K562 (cell line): ENCODE measurements at regions not wholly inside any gene's neighbourhood (a gene's known extent, or its start where the extent isn't known, plus 50 kb on each side); places are given as distances from the start of the nearest gene placed in this dataset.

Source experiments
- ATAC-seq: fragments of 200-7000 bp; cut with Tn5 transposase; 3 replicates; pipeline ENCODE4 v1.9.1; 2020; ENCODE audit warnings: moderate library complexity
- BruUV-seq: library from RNA; stranded (reverse); fragments of 400-500 nt; replicated peaks from 2 replicates; lab custom pipeline; 2021; lab: Mats Ljungman, UMichigan
- CTCF ChIA-PET: fragments of 300-600 bp; formaldehyde crosslinking; extraction: SDS; loops from one replicate; lab custom pipeline; 2021; ENCODE audit warnings: low intra/inter-chr PET ratio; lab: Yijun Ruan, JAX
- POLR2A ChIA-PET: fragments of 300-600, 350-650 bp; sonication (Branson Sonifier 250); formaldehyde crosslinking; extraction: SDS; loops from one replicate; lab custom pipeline; 2021; ENCODE audit warnings: antibody characterized with exemption, inconsistent platforms; lab: Yijun Ruan, JAX
- DNase-seq, 4 experiments: peaks; one replicate each; pipeline versions ENCODE4 v3.0.0 to v3.0.0-alpha.2; 2011 to 2018; ENCODE audit warnings: low spot score in 3 of 4, mixed read lengths in 3 of 4; ENCODE audit errors: extremely low read depth in 1 of 4
- FAIRE-seq: peaks from 2 replicates; lab custom pipeline; 2011; peaks lifted over from hg19 to GRCh38; lab: Jason Lieb, UNC
- H2AFZ ChIP-seq: 2 replicates; pipeline ENCODE4 v1.6.0; 2011; ENCODE audit warnings: low read depth, low read length, control low read depth, inconsistent platforms
- H3K27ac ChIP-seq: fragments of 200-600 bp; 3 replicates; pipeline ENCODE4 v1.8.0; 2011; ENCODE audit warnings: low read depth, mild to moderate bottlenecking, control low read depth, inconsistent platforms, low read length, moderate library complexity, mixed read lengths; ENCODE audit errors: extremely low read depth
- H3K27me3 ChIP-seq, 2 experiments: fragments of 300-600 bp in 1 of 2; 2 replicates in 1 of 2; 3 replicates in 1 of 2; pipeline versions ENCODE4 v1.6.0 to v1.8.0; 2011; ENCODE audit warnings: inconsistent platforms in 2 of 2, low read length in 2 of 2, mild to moderate bottlenecking in 1 of 2, mixed read lengths in 1 of 2, moderate library complexity in 1 of 2; ENCODE audit not compliant: control insufficient read depth in 2 of 2, insufficient read depth in 2 of 2
- H3K36me3 ChIP-seq: fragments of 300-600 bp; 3 replicates; pipeline ENCODE4 v1.8.0; 2011; ENCODE audit warnings: mild to moderate bottlenecking, low read length, inconsistent platforms; ENCODE audit not compliant: control insufficient read depth, insufficient read depth
- H3K4me1 ChIP-seq, 2 experiments: fragments of 200-600 bp in 1 of 2; replicated peaks in 1 of 2; 2 replicates in 1 of 2; 3 replicates in 1 of 2; pipeline versions ENCODE4 v1.5.1 to v1.8.0; 2011; ENCODE audit warnings: inconsistent platforms in 2 of 2, low read length in 2 of 2, mild to moderate bottlenecking in 1 of 2, mixed read lengths in 1 of 2, moderate library complexity in 1 of 2; ENCODE audit not compliant: control insufficient read depth in 2 of 2, insufficient read depth in 2 of 2
- H3K4me2 ChIP-seq: 2 replicates; pipeline ENCODE4 v1.6.1; 2011; ENCODE audit warnings: low read length, control low read depth, inconsistent platforms, mixed read lengths; ENCODE audit not compliant: insufficient read depth
- H3K4me3 ChIP-seq: fragments of 200-600 bp; sonication (generic), shearing (Covaris generic); 2 replicates; pipeline ENCODE4 v1.5.1; 2016; ENCODE audit warnings: control low read depth, inconsistent platforms
- H3K79me2 ChIP-seq: fragments of 200-600 bp; 3 replicates; pipeline ENCODE4 v1.8.0; 2011; ENCODE audit warnings: low read length, inconsistent platforms; ENCODE audit not compliant: control insufficient read depth, insufficient read depth
- H3K9ac ChIP-seq, 2 experiments: 2 replicates each; pipeline versions ENCODE4 v1.6.0 to v1.6.1; 2011; ENCODE audit warnings: low read depth in 2 of 2, low read length in 2 of 2, control low read depth in 1 of 2, inconsistent platforms in 1 of 2, mild to moderate bottlenecking in 1 of 2, mixed read lengths in 1 of 2; ENCODE audit not compliant: insufficient read depth in 1 of 2
- H3K9me1 ChIP-seq: one replicate; pipeline ENCODE4 v1.6.0; 2011; ENCODE audit warnings: inconsistent platforms, mild to moderate bottlenecking, low read length, moderate library complexity; ENCODE audit not compliant: control insufficient read depth, insufficient read depth
- H3K9me3 ChIP-seq: replicated peaks from 2 replicates; pipeline ENCODE4 v1.5.1; 2011; ENCODE audit warnings: low read depth, low read length, inconsistent platforms; ENCODE audit not compliant: control insufficient read depth, insufficient read depth
- H4K20me1 ChIP-seq: replicated peaks from 2 replicates; pipeline ENCODE4 v1.6.1; 2011; ENCODE audit warnings: low read length, inconsistent platforms, mixed read lengths; ENCODE audit not compliant: control insufficient read depth, insufficient read depth
- CREB3L1 ChIP-seq: fragments of 450-650 bp; IDR thresholded peaks from 2 replicates; pipeline ENCODE4 v1.6.1; 2014; ENCODE audit warnings: low read depth, mild to moderate bottlenecking, moderate library complexity, borderline replicate concordance
- EP300 ChIP-seq: IDR thresholded peaks from 2 replicates; pipeline ENCODE4 v1.6.1; 2012; ENCODE audit warnings: low read length, improper control_type of control experiment
- FOXP1 ChIP-seq: sonication (generic); formaldehyde crosslinking; IDR thresholded peaks from 2 replicates; pipeline ENCODE4 v1.8.0; 2022; ENCODE audit warnings: mild to moderate bottlenecking, missing genetic modification reagents
- NKRF ChIP-seq: fragments of 450-650 bp; IDR thresholded peaks from 2 replicates; pipeline ENCODE4 v1.6.1; 2016; ENCODE audit warnings: borderline replicate concordance
- RBM15 ChIP-seq: fragments of 200-400 bp; formaldehyde crosslinking; IDR thresholded peaks from 2 replicates; pipeline ENCODE4 v1.6.1; 2018; ENCODE audit warnings: mild to moderate bottlenecking, low read length, moderate library complexity; ENCODE audit not compliant: insufficient read depth
- SMAD3 ChIP-seq: fragments of 450-650 bp; formaldehyde crosslinking; conservative IDR thresholded peaks from 2 replicates; pipeline ENCODE4 v1.4.0; 2020; ENCODE audit warnings: mild to moderate bottlenecking
- TEAD1 ChIP-seq, 2 experiments: fragments of 450-650 bp in 1 of 2; sonication (generic) in 1 of 2; formaldehyde crosslinking; IDR thresholded peaks; 2 replicates each; pipeline versions ENCODE4 v1.4.0 to v1.8.0; 2020 to 2022; ENCODE audit warnings: mild to moderate bottlenecking in 2 of 2, missing genetic modification reagents in 1 of 2
- TRIM25 ChIP-seq: fragments of 450-650 bp; IDR thresholded peaks from 2 replicates; pipeline ENCODE4 v1.7.0; 2016; ENCODE audit warnings: borderline replicate concordance
- ZNF384 ChIP-seq: IDR thresholded peaks from 2 replicates; pipeline ENCODE4 v1.6.1; 2012; ENCODE audit warnings: low read depth, low read length, improper control_type of control experiment
- ZSCAN32 ChIP-seq: fragments of 450-650 bp; formaldehyde crosslinking; IDR thresholded peaks from 2 replicates; pipeline ENCODE4 v1.4.0; 2020; ENCODE audit warnings: mild to moderate bottlenecking, moderate library complexity
- WGBS: fragments of 100-300 bp; shearing (Covaris generic); methylation state at CpG from one replicate; pipeline ENCODE4 v1.1.6; 2016; ENCODE audit warnings: low coverage, mixed read lengths; ENCODE audit not compliant: insufficient coverage; ENCODE audit errors: missing lambda C conversion rate; 5-methylcytosine and 5-hydroxymethylcytosine counted together
- in situ Hi-C: fragments of 300-500 bp; cut with MboI; formaldehyde crosslinking; loops from 4 replicates; pipeline ENCODE4 v1.15.0; 2018; ENCODE audit warnings: inconsistent platforms, mixed read lengths
- intact Hi-C: fragments of 100-400 bp; cut with micrococcal nuclease; formaldehyde crosslinking; loops from 2 replicates; pipeline ENCODE4 v1.14.2; 2022

- Histone ChIP-seq H3K9me3 (no peaks in the 10 kb centered on the region), H4K20me1 (no peaks in the 10 kb centered on the region), H3K9ac (no peak overlapping the region), H3K27ac (no peak overlapping the region), H2AFZ (no peak overlapping the region), H3K4me1 (peaks cover 0 to 22% of the 10 kb centered on the region in 2 experiments; a peak in 3 of 5 replicates), H3K4me3 (no peak overlapping the region)
- TF ChIP-seq ZSCAN32 = no peak
- TF ChIP-seq CREB3L1 = no peak
- TF ChIP-seq ZNF384 = no peak
- TF ChIP-seq TRIM25 = no peak
- TF ChIP-seq RBM15 = no peak
- TF ChIP-seq NKRF = no peak
- TF ChIP-seq SMAD3 (CRISPR knock-in tag) = no peak
- TF ChIP-seq FOXP1 = no peak
- TF ChIP-seq TEAD1 (CRISPR knock-in tag; IDR thresholded peaks at IDR 0.05) = no peak
- TF ChIP-seq EP300 = no peak
- TF ChIP-seq, all 486 proteins: peak for 0
- Histone ChIP-seq H3K4me2 (no peak overlapping the region), H3K36me3 (no peaks in the 10 kb centered on the region), H3K79me2 (no peaks in the 10 kb centered on the region), H3K9me1 (no peaks in the 10 kb centered on the region), H3K27me3 (peaks cover 5 to 23% of the 10 kb centered on the region in 2 experiments; a peak in 2 of 5 replicates)
- FAIRE-seq = no peak
- in situ Hi-C loops = no loop called here
- ChIA-PET CTCF (no interaction called here), POLR2A (no interaction called here)
- WGBS = 8% methylated on average over 2 of the region's 2 CpGs
- no peak for ATAC-seq
- no peak for DNase-seq
- BruUV-seq = no TSS peak
- intact Hi-C loops = no loop called here
Observed at GRCh38 chr2:41935825-41936224, 112.0 kb upstream of the PKDCC start.
